Endothelial cell of umbilical vein (primary cell): ENCODE measurements at regions not wholly inside any gene's neighbourhood (a gene's known extent, or its start where the extent isn't known, plus 50 kb on each side); places are given as distances from the start of the nearest gene placed in this dataset.

Source experiments
- BruUV-seq: library from RNA; stranded (reverse); fragments of 400-500 nt; replicated peaks from 2 replicates; lab custom pipeline; 2021; lab: Mats Ljungman, UMichigan
- CTCF ChIA-PET: fragments of 300-600, 350-600 bp; sonication (Branson Sonifier 250); formaldehyde crosslinking; loops from one replicate; lab custom pipeline; 2021; ENCODE audit warnings: antibody characterized with exemption, inconsistent platforms; lab: Charles Lee
- POLR2A ChIA-PET: fragments of 300-600, 350-600 bp; sonication (Branson Sonifier 250); formaldehyde crosslinking; loops from one replicate; lab custom pipeline; 2021; ENCODE audit warnings: antibody characterized with exemption, inconsistent platforms; lab: Charles Lee
- DNase-seq: peaks from one replicate; pipeline ENCODE4 v3.0.0-alpha.2; 2011; ENCODE audit warnings: low read depth, low spot score
- FAIRE-seq: peaks from 2 replicates; lab custom pipeline; 2011; peaks lifted over from hg19 to GRCh38; lab: Jason Lieb, UNC
- H2AFZ ChIP-seq: 2 replicates; pipeline ENCODE4 v1.6.0; 2012; ENCODE audit warnings: low read depth, low read length, control low read depth, inconsistent platforms
- H3K27ac ChIP-seq: 2 replicates; pipeline ENCODE4 v1.5.1; 2011; ENCODE audit warnings: low read depth, mild to moderate bottlenecking, control low read depth, low read length, moderate library complexity; ENCODE audit not compliant: insufficient read depth
- H3K27me3 ChIP-seq, 2 experiments: 2 replicates each; pipeline versions ENCODE4 v1.6.0 to v1.6.1; 2011; ENCODE audit warnings: low read length in 2 of 2, mixed read lengths in 1 of 2; ENCODE audit not compliant: control insufficient read depth in 2 of 2, insufficient read depth in 2 of 2
- H3K36me3 ChIP-seq, 2 experiments: 2 replicates in 1 of 2; 3 replicates in 1 of 2; pipeline ENCODE4 v1.5.1; 2011; ENCODE audit warnings: low read length in 2 of 2, mild to moderate bottlenecking in 1 of 2, moderate library complexity in 1 of 2; ENCODE audit not compliant: control insufficient read depth in 2 of 2, insufficient read depth in 2 of 2; ENCODE audit errors: extremely low read depth in 1 of 2
- H3K4me1 ChIP-seq: 3 replicates; pipeline ENCODE4 v1.5.1; 2011; ENCODE audit warnings: mild to moderate bottlenecking, low read length; ENCODE audit not compliant: control insufficient read depth, insufficient read depth; ENCODE audit errors: extremely low read depth
- H3K4me2 ChIP-seq: 2 replicates; pipeline ENCODE4 v1.6.1; 2011; ENCODE audit warnings: low read length, control low read depth, mixed read lengths; ENCODE audit not compliant: insufficient read depth
- H3K4me3 ChIP-seq, 3 experiments: fragments of 200-600 bp in 1 of 3; sonication (generic), shearing (Covaris generic) in 1 of 3; replicated peaks in 1 of 3; 2 replicates each; pipeline ENCODE4 v1.5.1; 2011 to 2016; ENCODE audit warnings: control low read depth in 3 of 3, low read length in 3 of 3, mild to moderate bottlenecking in 2 of 3, inconsistent platforms in 1 of 3, low read depth in 1 of 3, moderate library complexity in 1 of 3; ENCODE audit not compliant: insufficient read depth in 1 of 3
- H3K79me2 ChIP-seq: 2 replicates; pipeline ENCODE4 v1.6.0; 2012; ENCODE audit warnings: low read length, inconsistent platforms; ENCODE audit not compliant: control insufficient read depth, insufficient read depth
- H3K9ac ChIP-seq: replicated peaks from 2 replicates; pipeline ENCODE3; 2011; ENCODE audit warnings: low read length, control low read depth; ENCODE audit not compliant: insufficient read depth; ENCODE audit errors: extremely low read depth
- H3K9me1 ChIP-seq: replicated peaks from 3 replicates; pipeline ENCODE4 v1.6.0; 2011; ENCODE audit warnings: mild to moderate bottlenecking, low read length; ENCODE audit not compliant: control insufficient read depth, insufficient read depth; ENCODE audit errors: extremely low read depth
- H3K9me3 ChIP-seq: replicated peaks from 2 replicates; pipeline ENCODE4 v1.5.1; 2012; ENCODE audit warnings: low read length, inconsistent platforms; ENCODE audit not compliant: control insufficient read depth, insufficient read depth
- H4K20me1 ChIP-seq: replicated peaks from 2 replicates; pipeline ENCODE3; 2011; ENCODE audit warnings: mild to moderate bottlenecking, low read length; ENCODE audit not compliant: control insufficient read depth, insufficient read depth; ENCODE audit errors: extremely low read depth
- EZH2 ChIP-seq: IDR thresholded peaks from 2 replicates; pipeline ENCODE4 v1.6.1; 2012; ENCODE audit warnings: borderline replicate concordance, low read depth, mild to moderate bottlenecking, moderate library complexity, low read length, inconsistent platforms; ENCODE audit not compliant: severe bottlenecking
- FOS ChIP-seq: IDR thresholded peaks from 2 replicates; pipeline ENCODE4 v1.6.1; 2011; ENCODE audit warnings: mild to moderate bottlenecking, low read length, moderate library complexity, borderline replicate concordance; ENCODE audit not compliant: insufficient read depth
- JUN ChIP-seq: IDR thresholded peaks from 2 replicates; pipeline ENCODE4 v1.6.1; 2011; ENCODE audit warnings: borderline replicate concordance, low read depth; ENCODE audit not compliant: insufficient read length, insufficient read depth
- MYC ChIP-seq: IDR thresholded peaks from one replicate; pipeline ENCODE4 v1.6.1; 2011; ENCODE audit warnings: mild to moderate bottlenecking, low read depth, low read length
- POLR2A ChIP-seq: IDR thresholded peaks from 2 replicates; pipeline ENCODE4 v1.6.1; 2012; ENCODE audit warnings: low read depth, mild to moderate bottlenecking, control low read depth, low read length
- dilution Hi-C: fragments of 300-500 bp; cut with MboI; formaldehyde crosslinking; loops from one replicate; pipeline ENCODE4 v1.15.0; 2019; ENCODE audit warnings: low sequenced_read_pairs; ENCODE audit not compliant: extremely low pct_ligation_motif_present
- intact Hi-C: fragments of 100-400 bp; cut with micrococcal nuclease; formaldehyde crosslinking; loops from one replicate; pipeline ENCODE4 v1.10.0; 2022
- TF ChIP-seq, protein P1 (sequence below), 2 donors: IDR thresholded peaks; 1 replicate in 1 of 2; 2 replicates in 1 of 2; pipeline ENCODE4 v1.5.1; 2011; ENCODE audit warnings: low read length in 2 of 2, mild to moderate bottlenecking in 2 of 2, moderate library complexity in 2 of 2, control low read depth in 1 of 2, inconsistent platforms in 1 of 2, low read depth in 1 of 2; ENCODE audit not compliant: insufficient read depth in 1 of 2; ENCODE audit errors: extremely low read depth in 1 of 2
- TF ChIP-seq, protein P2 (sequence below): IDR thresholded peaks from 2 replicates; pipeline ENCODE4 v1.6.1; 2011; ENCODE audit not compliant: insufficient read depth, insufficient read length

DNA sequence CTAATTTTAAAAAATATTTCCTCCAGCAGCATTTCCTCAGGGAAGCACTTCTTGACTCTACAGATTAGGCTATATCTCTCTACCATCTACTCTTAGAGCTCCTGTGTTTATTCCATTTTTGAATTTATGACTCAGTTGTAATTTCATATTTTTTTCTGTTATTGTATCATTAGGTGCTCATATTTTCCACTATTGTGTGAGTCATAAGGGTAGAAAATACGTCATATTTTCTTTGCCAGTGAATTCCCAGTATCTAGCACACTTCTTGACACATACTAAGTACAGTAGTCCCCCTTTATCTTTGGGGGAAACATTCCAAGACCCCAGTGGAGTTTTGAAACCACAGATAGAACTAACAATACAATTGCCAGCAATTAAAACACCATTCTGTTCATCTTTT is 431.2 kb downstream of the GASK1B start:
- peak; percentile 59 for DNase-seq
- POLR2A ChIA-PET = no interaction called here

More for the DNA sequence above, 431.2 kb downstream of the GASK1B start:
- Histone ChIP-seq H4K20me1 (no peaks in the 10 kb centered on the region), H3K27ac (no peak overlapping the region), H3K9me1 (no peaks in the 10 kb centered on the region), H3K4me3 (no peak overlapping the region), H3K79me2 (no peaks in the 10 kb centered on the region), H3K4me1 (no peaks in the 10 kb centered on the region), H2AFZ (no peak overlapping the region), H3K9me3 (no peaks in the 10 kb centered on the region), H3K27me3 (no peaks in the 10 kb centered on the region), H3K4me2 (no peak overlapping the region), H3K9ac (no peak overlapping the region), H3K36me3 (no peaks in the 10 kb centered on the region)
- intact Hi-C loops (no loop called here), dilution Hi-C loops (no loop called here)
- no TSS peak for BruUV-seq
- no peak for FAIRE-seq
- CTCF ChIA-PET = interaction anchor here (0.8 to 1.5 kb wide), 2 partner anchors 12 to 21 kb away, joined by 3 read pairs; no protein-coding TSS in a partner anchor
- TF ChIP-seq EZH2 (no peak), POLR2A (no peak), MYC (no peak), JUN (peak; percentile 52), FOS (no peak)
- TF ChIP-seq, protein P1, sequence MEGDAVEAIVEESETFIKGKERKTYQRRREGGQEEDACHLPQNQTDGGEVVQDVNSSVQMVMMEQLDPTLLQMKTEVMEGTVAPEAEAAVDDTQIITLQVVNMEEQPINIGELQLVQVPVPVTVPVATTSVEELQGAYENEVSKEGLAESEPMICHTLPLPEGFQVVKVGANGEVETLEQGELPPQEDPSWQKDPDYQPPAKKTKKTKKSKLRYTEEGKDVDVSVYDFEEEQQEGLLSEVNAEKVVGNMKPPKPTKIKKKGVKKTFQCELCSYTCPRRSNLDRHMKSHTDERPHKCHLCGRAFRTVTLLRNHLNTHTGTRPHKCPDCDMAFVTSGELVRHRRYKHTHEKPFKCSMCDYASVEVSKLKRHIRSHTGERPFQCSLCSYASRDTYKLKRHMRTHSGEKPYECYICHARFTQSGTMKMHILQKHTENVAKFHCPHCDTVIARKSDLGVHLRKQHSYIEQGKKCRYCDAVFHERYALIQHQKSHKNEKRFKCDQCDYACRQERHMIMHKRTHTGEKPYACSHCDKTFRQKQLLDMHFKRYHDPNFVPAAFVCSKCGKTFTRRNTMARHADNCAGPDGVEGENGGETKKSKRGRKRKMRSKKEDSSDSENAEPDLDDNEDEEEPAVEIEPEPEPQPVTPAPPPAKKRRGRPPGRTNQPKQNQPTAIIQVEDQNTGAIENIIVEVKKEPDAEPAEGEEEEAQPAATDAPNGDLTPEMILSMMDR (IDR thresholded peaks at IDR 0.05; ENCODE audit: extremely low read depth in 1 of 2, insufficient read depth in 1 of 2, low read depth in 1 of 2, low read length in 2 of 2) = no peak
- TF ChIP-seq, protein P2, sequence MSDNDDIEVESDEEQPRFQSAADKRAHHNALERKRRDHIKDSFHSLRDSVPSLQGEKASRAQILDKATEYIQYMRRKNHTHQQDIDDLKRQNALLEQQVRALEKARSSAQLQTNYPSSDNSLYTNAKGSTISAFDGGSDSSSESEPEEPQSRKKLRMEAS = no peak
